Natural killer cell treated with Interleukin-12 subunit alpha and Interleukin-12 subunit beta and Interleukin-15 and Interleukin-18, amount 100 ng/mL, for 72 hours (primary cell): ENCODE measurements at regions not wholly inside any gene's neighbourhood (a gene's known extent, or its start where the extent isn't known, plus 50 kb on each side); places are given as distances from the start of the nearest gene placed in this dataset.

Experiments
- ATAC-seq, 2 donors: fragments of 150-1000 bp; cut with Tn5 transposase in 1 of 2; sonication (Bioruptor Pico), chemical (Tn5 transposase) in 1 of 2; 2 replicates each; pipeline ENCODE4 v1.10.0; 2021
- DNase-seq: peaks from one replicate; pipeline ENCODE4 v3.0.0; 2022; ENCODE audit warnings: low spot score
- H3K27ac Mint-ChIP-seq, 2 donors: 1 replicate in 1 of 2; 2 replicates in 1 of 2; pipeline ENCODE4 v1.8.0; 2022; ENCODE audit warnings: mixed read lengths in 2 of 2, mild to moderate bottlenecking in 1 of 2, moderate library complexity in 1 of 2
- H3K27me3 Mint-ChIP-seq, 2 donors: 1 replicate in 1 of 2; 2 replicates in 1 of 2; pipeline ENCODE4 v1.8.0; 2022; ENCODE audit warnings: mixed read lengths in 2 of 2
- H3K36me3 Mint-ChIP-seq: one replicate; pipeline ENCODE4 v1.8.0; 2022; ENCODE audit warnings: mixed read lengths
- H3K4me1 Mint-ChIP-seq, 2 donors: 1 replicate in 1 of 2; 2 replicates in 1 of 2; pipeline ENCODE4 v1.8.0; 2022; ENCODE audit warnings: low read depth in 2 of 2, mixed read lengths in 2 of 2, mild to moderate bottlenecking in 1 of 2
- H3K4me3 Mint-ChIP-seq: one replicate; pipeline ENCODE4 v1.8.0; 2022; ENCODE audit warnings: mixed read lengths
- H3K9me3 Mint-ChIP-seq: 2 replicates; pipeline ENCODE4 v1.8.0; 2022; ENCODE audit warnings: mixed read lengths

DNA sequence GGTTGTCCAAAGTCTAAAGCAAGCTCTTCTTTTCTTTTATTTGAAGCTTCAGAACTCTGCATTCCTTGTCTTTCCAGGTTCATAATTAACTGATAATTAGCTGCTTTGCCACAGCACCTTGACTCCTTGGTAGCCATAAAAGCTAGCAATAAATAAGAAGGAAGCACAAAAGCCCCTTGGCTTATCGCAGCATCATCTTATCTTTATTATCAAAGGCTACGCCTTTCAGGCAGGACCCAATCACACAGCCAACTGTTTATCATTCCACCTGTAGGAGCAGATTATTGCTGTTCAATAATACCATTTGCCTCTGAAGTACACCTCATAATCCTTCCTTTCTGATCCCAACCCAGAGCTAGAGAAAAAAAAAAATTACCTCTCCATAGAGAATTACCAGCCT, 489.2 kb downstream of the SATB2 start:
- no peaks in the 10 kb centered on the region for H3K4me1 Mint-ChIP-seq
- H3K27ac Mint-ChIP-seq, result no peak overlapping the region

DNA sequence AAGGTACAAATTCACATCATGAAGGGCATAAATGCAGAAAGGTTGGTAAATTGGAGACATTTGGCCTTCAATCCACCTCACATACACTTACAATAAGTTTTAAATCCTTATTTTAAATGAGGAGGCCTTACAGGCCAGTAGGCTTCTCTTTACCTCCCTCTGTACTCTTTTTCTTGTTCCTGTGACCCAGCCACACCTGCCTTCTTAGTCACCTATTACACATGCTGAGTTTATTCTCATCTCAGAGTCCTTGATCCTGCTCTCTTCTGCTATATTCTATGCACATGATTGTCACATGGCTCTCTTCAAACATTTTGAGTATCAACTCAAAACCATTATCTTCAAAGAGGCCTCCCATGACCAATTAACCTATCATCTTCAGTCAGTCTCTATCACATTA, 491.5 kb downstream of the SATB2 start:
- ATAC-seq (no peak), DNase-seq (no peak)
- no peaks in the 10 kb centered on the region for H3K36me3 Mint-ChIP-seq
- H3K9me3 Mint-ChIP-seq, result peaks cover 15% of the 10 kb centered on the region
- no peaks in the 10 kb centered on the region for H3K27me3 Mint-ChIP-seq
- no peak overlapping the region for H3K4me3 Mint-ChIP-seq
- H3K4me1 Mint-ChIP-seq, result no peaks in the 10 kb centered on the region
- H3K27ac Mint-ChIP-seq, result no peak overlapping the region

More for the DNA sequence above, 489.2 kb downstream of the SATB2 start:
- ATAC-seq (no peak), DNase-seq (no peak)
- H3K27me3 Mint-ChIP-seq, result no peaks in the 10 kb centered on the region
- H3K9me3 Mint-ChIP-seq, result peaks cover 11% of the 10 kb centered on the region
- no peaks in the 10 kb centered on the region for H3K36me3 Mint-ChIP-seq
- no peak overlapping the region for H3K4me3 Mint-ChIP-seq

DNA sequence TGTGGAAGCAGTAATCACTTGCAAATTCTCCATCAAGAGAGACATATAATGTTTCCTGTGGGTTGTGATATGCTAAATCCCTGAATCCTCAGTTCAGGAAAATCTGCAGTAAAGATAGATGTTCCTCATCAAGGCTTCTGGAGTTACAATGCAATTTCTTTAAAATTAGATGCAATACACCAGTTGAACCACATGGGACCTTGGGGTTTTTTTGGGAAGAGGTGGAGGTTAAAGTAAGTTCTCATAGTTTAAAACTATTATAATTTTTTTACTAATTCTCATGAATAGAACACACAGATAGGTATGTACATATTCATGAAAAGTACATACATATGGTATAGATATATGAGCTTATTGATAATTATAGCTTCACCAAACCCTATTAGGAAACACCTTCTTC, 496.2 kb downstream of the SATB2 start:
- Mint-ChIP-seq H3K9me3 (peaks cover 10% of the 10 kb centered on the region), H3K4me1 (no peaks in the 10 kb centered on the region), H3K4me3 (no peak overlapping the region), H3K36me3 (no peaks in the 10 kb centered on the region), H3K27ac (no peak overlapping the region), H3K27me3 (no peaks in the 10 kb centered on the region)
- DNase-seq (no peak), ATAC-seq (no peak)

DNA sequence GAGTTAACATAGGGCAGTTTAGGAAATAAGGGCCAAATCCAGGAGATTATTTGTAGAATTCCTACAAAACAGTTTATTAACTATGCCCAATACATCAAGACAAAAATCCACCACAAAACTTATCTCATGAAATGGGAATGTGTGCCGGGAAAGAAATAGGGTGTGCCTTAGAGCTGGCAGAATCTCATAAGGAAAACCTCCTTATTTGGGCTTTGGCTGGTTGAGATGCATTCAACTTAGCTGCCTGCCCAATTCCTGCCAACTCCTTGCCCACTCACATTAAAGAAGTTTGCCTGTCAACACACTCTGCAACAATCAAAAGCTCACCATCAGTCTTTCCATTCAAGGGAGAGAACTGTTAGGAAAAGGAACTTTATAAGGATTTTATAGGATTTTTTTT, 500.6 kb downstream of the SATB2 start:
- H3K36me3 Mint-ChIP-seq, result no peaks in the 10 kb centered on the region
- ATAC-seq (no peak), DNase-seq (no peak)
- H3K27ac Mint-ChIP-seq, result no peak overlapping the region
- H3K4me3 Mint-ChIP-seq, result no peak overlapping the region
- H3K27me3 Mint-ChIP-seq, result no peaks in the 10 kb centered on the region
- H3K4me1 Mint-ChIP-seq, result no peaks in the 10 kb centered on the region
- peaks cover 12% of the 10 kb centered on the region for H3K9me3 Mint-ChIP-seq

DNA sequence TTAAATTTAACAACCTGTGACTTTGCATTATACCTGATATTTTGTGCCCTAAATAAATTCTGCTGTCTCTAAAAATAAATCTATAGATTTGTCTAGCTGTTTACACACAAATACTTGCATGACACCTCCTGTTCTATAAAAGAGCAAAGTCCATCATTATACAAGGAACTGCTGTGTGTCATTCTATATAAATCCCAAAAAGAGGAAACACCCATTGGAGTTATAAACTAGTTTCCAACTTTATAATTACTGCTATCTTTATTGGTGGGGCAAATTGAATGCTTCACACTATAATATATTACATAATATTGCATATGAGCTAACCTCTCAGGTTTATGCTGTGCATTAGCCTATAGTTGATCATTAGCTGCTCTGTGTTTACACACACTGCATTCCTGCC, 504.4 kb downstream of the SATB2 start:
- Mint-ChIP-seq H3K4me1 (no peaks in the 10 kb centered on the region), H3K36me3 (no peaks in the 10 kb centered on the region), H3K9me3 (peaks cover 19% of the 10 kb centered on the region), H3K27ac (no peak overlapping the region), H3K27me3 (no peaks in the 10 kb centered on the region), H3K4me3 (no peak overlapping the region)
- no peak for ATAC-seq
- DNase-seq, result no peak

DNA sequence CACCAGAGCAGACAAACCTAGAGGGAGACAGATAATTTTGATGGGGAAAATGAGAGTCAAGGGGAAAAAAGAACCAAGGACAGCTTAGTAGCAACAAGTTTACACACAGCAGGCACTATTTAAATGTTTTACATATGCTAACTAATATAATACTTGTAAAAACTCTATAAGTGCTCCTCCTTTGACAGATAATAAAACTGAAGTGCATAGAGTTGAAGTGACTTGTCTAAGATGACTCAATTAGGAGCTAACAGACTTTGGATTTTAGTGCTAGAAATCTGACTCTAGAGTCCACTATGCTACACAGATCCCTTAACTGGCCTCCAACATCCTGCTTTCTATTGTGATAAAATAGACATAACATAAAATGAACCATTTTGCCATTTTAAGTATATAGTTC, 506.9 kb downstream of the SATB2 start:
- ATAC-seq (no peak), DNase-seq (no peak)
- Mint-ChIP-seq H3K9me3 (peaks cover 21% of the 10 kb centered on the region), H3K27ac (no peak overlapping the region), H3K27me3 (no peaks in the 10 kb centered on the region), H3K4me3 (no peak overlapping the region), H3K36me3 (no peaks in the 10 kb centered on the region), H3K4me1 (no peaks in the 10 kb centered on the region)

DNA sequence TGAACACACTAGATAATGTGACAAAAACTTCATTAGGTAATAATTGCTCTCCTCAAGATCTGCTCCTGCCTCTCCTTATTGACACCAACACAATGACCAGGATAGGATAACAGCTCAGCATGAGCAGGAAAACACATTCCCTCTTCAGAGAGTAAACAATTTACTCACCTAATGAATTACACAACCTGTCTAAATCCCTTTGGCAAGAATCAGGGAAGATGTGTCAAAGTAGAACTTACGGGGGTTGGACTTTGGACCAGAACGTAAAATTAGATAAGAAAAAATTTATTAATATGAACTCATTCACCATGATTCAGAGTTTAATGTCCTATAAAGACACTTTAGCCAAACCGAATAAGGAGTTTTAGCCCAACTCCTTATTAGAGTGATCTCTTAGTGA, 512.2 kb downstream of the SATB2 start:
- Mint-ChIP-seq H3K4me3 (no peak overlapping the region), H3K27ac (no peak overlapping the region), H3K9me3 (peaks cover 21% of the 10 kb centered on the region), H3K36me3 (no peaks in the 10 kb centered on the region), H3K4me1 (no peaks in the 10 kb centered on the region), H3K27me3 (no peaks in the 10 kb centered on the region)
- no peak for ATAC-seq
- no peak for DNase-seq

DNA sequence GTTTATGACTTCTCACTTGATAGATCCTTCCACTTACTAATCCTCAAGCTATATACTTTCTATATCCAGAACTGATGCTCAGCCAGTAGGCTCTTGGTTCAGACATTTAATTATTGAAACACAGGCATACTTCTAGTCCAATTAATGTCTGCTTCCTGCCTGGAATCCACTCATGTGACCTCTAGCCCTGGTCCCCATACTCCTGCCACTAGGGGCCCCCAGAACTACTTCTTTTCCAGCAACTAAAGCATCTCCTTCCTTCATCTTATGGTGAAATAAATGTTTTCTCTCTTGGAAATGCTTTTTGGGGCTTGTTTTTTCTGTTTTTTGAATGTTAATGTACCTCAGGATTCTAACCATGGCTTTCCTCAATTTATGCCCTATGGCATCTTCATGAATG, 527.6 kb downstream of the SATB2 start:
- H3K27ac Mint-ChIP-seq, result no peak overlapping the region
- no peak for ATAC-seq

DNA sequence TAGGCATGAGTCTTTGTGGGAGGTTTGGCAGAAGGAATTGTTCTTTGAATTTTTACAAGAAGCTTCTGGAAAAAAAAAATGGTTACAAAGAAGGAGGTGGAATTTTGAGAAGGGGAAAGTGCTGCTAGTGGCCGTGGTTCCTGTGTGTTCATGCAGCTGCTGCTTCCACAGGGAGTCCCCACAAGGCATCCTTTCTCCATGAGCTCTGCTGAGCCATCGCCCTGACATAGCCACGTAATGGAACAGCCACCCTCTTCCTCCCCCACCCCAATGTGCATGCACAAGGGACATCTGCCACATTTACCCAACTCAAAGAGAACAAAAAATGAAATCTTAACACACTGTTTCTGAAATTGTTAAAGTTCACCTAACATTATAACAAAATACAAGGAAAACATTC, 529.7 kb downstream of the SATB2 start:
- peaks cover 15% of the 10 kb centered on the region for H3K9me3 Mint-ChIP-seq
- no peak overlapping the region for H3K4me3 Mint-ChIP-seq
- no peak overlapping the region for H3K27ac Mint-ChIP-seq
- H3K27me3 Mint-ChIP-seq, result no peaks in the 10 kb centered on the region
- ATAC-seq (no peak), DNase-seq (no peak)
- H3K4me1 Mint-ChIP-seq, result no peaks in the 10 kb centered on the region
- peaks cover 2% of the 10 kb centered on the region for H3K36me3 Mint-ChIP-seq

More for the DNA sequence above, 527.6 kb downstream of the SATB2 start:
- peaks cover 18% of the 10 kb centered on the region for H3K9me3 Mint-ChIP-seq
- no peaks in the 10 kb centered on the region for H3K27me3 Mint-ChIP-seq
- H3K4me3 Mint-ChIP-seq, result no peak overlapping the region
- H3K4me1 Mint-ChIP-seq, result no peaks in the 10 kb centered on the region
- no peak for DNase-seq
- H3K36me3 Mint-ChIP-seq, result peaks cover 6% of the 10 kb centered on the region

DNA sequence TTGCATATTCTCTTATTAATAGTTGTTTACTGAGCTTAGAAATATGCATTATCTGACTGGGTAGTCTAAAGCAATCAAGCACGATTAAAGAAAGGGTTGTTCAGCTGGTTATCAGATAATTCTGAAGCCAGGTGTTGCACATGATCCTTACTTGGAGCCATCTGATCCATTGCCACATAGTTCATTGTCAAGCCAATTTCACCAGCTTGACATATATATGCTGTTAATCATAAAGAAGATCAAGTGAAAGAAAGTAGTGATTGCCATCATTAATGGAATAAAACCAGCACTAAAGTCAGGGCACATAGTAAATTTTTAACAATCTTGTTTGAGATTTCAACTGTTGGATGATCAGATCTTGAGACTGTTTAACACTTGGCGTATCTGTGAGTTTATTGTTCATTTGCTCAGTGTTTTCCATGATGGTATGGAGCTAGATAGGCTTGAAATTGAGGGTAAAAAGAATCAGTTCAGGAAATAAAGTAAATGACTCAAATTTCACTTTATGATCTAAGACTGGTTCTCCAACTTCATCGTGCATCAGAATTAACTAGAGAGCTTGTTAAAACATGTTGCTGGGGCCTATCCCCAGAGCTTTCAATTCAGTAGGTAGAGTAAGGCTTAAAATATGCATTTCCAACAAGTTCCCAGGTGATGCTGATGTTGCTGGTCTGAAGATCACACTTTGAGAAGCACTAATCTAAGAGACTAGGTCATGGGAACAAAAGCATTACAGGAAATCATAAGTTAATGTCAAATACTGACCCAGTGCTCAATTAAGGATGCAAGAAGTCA, 539.6 kb downstream of the SATB2 start:
- H3K27me3 Mint-ChIP-seq, result no peaks in the 10 kb centered on the region
- no peak for DNase-seq
- H3K4me3 Mint-ChIP-seq, result no peak overlapping the region
- ATAC-seq, result no peak
- H3K4me1 Mint-ChIP-seq, result no peaks in the 10 kb centered on the region
- H3K36me3 Mint-ChIP-seq, result no peaks in the 10 kb centered on the region
- no peak overlapping the region for H3K27ac Mint-ChIP-seq
- H3K9me3 Mint-ChIP-seq, result peaks cover 9% of the 10 kb centered on the region

DNA sequence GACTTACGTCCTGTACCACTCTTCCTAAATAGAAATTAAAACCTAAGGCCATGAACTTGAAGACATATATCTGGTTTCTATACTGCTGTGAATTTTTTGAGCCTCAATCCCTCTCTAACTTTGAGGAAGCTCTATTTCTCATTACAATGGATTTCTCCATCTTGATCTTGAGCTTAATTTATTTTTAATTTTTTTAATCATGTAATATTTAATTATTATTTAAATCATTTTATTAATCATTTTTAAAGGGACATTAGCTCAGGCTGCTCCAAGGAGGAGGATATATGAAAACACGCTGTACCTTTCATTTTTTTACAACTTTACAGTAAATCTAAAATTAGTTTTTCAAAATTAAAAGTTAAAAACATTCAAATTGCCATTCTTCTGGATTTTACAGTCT, 540.5 kb downstream of the SATB2 start:
- no peak overlapping the region for H3K4me3 Mint-ChIP-seq
- H3K9me3 Mint-ChIP-seq, result peaks cover 5% of the 10 kb centered on the region
- ATAC-seq (no peak), DNase-seq (no peak)
- no peaks in the 10 kb centered on the region for H3K36me3 Mint-ChIP-seq
- no peak overlapping the region for H3K27ac Mint-ChIP-seq
- H3K27me3 Mint-ChIP-seq, result no peaks in the 10 kb centered on the region
- H3K4me1 Mint-ChIP-seq, result no peaks in the 10 kb centered on the region

DNA sequence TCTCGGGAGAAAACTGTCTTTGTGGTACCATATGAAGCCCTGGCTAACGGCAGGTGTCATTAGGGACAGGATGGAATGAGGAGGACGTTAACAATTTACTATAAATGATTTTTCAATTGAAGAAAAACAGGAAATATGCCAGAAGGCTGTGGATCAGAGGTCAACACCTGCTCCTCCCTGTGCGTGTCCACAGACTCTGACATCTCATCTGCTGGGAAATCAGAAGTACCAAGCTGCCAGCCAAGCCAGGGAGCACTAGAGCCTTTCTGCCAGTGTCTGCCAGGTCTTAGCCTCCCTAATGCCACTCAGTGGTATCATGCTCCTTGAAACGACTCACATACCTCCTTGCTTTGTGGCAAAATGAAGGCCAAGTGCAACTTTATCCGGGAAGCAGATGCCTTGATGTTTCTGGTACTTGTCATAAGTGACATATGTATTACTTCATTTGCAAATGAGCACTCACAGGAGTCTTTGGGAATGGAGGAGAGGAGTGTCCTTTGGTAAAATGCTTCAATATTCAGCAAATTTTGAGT, 541.1 kb downstream of the SATB2 start:
- ATAC-seq (no peak), DNase-seq (no peak)
- no peak overlapping the region for H3K27ac Mint-ChIP-seq
- H3K36me3 Mint-ChIP-seq, result no peaks in the 10 kb centered on the region
- H3K27me3 Mint-ChIP-seq, result no peaks in the 10 kb centered on the region
- H3K4me1 Mint-ChIP-seq, result no peaks in the 10 kb centered on the region
- H3K9me3 Mint-ChIP-seq, result peaks cover 5% of the 10 kb centered on the region
- H3K4me3 Mint-ChIP-seq, result no peak overlapping the region

DNA sequence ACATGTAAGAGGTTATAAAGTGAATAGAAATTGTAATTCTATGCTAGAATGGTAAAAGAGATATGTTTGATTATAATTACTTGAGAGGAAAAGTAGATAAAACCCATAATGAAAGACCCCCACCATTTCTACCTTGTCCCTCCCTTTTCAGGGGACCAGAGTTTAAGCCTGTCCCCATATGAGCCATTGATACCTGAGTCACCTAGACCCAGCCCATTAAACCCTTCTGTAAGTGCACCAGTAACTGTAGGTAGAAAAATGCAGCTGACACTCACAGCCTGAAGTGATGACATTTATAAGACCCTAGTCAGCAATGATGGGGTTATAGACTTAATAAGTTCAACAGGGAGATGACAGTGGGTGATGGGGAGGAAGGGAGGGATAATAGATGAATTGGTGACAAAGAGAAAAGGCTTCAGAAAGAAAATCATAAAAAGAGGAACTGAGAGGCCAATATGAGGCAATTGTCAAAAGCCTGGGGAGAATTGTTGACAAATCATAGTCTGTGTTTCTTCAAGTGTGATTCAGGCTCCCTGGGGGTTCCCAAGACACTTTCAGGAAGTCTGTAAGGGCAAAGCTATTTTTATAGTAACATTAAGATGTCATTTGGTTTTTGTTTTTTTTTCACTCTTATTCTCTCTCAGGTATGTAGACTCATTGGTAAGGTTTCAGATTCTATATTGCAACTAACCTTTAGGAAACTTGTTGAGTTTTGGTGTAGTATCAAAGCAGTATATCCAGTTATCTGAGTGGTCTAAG, 544.2 kb downstream of the SATB2 start:
- Mint-ChIP-seq H3K36me3 (no peaks in the 10 kb centered on the region), H3K4me1 (no peaks in the 10 kb centered on the region), H3K9me3 (peaks cover 5% of the 10 kb centered on the region), H3K27ac (no peak overlapping the region), H3K27me3 (no peaks in the 10 kb centered on the region), H3K4me3 (no peak overlapping the region)
- ATAC-seq, result no peak
- no peak for DNase-seq

DNA sequence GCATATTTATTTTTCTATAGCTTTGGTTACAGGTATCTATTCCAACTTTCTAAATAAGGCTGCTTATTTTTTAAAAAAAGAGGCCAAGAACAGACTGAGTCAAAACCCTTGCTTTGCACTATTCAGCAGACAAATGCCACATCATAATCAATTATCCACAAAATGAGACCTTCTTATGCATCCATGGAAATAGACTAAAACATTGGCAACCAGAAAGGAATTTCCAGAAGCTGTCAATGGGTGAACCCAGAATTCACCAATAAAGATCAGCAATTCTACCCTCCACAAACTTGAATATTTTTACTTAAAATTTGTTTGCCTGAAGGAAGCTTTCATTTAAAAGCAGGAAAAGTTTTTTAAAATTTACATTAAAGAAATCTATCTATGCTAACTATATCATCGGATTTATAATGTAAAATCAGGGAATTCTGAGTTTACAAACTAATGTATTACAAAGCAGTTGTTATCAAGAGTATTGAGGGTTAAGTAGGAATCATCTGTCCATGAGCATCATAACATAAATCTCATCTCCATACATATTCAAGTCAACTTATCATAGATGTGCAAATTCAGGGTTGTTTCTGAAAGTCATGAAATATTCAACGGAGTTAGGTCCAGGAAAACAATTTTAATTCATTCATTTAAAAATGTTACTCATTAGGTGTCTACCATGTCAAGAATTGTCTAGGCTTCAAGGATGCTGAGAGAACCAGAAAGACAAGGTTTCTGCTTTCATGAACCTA, 548.0 kb downstream of the SATB2 start:
- Mint-ChIP-seq H3K4me1 (no peaks in the 10 kb centered on the region), H3K4me3 (no peak overlapping the region), H3K9me3 (no peaks in the 10 kb centered on the region), H3K27ac (no peak overlapping the region), H3K27me3 (no peaks in the 10 kb centered on the region), H3K36me3 (no peaks in the 10 kb centered on the region)
- DNase-seq (no peak), ATAC-seq (no peak)
